ENCODE measurements at regions not wholly inside any gene's neighbourhood (a gene's known extent, or its start where the extent isn't known, plus 50 kb on each side); places are given as distances from the start of the nearest gene placed in this dataset.

DNA sequence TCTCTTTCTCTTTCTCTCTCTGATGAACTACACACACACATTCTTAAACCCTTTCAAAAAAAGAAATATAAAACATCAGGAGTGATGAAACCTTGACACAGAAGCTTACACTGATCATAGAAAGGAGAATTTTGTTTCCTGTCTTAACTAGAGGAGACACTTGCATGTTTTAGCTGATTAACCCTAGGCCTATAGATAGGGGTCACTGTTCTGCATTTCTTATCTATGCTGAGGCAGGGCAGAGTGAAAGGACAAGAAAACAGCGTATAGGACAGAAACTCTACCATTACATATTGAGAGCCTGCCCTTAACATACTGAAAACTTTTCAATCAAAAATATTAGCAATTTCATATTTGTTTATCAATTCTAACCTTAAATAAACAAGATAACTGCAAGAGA lies 680.6 kb upstream of the MBL2 start:
- no peaks in the 10 kb centered on the region for H3K36me3 ChIP-seq (ENCODE audit: control insufficient read depth in 2 of 2, extremely low read depth in 1 of 2, insufficient read depth in 2 of 2, low read length in 2 of 2)
- no peak overlapping the region for H2AFZ ChIP-seq (ENCODE audit: control insufficient read depth, low read length)
- H3K9me1 ChIP-seq (ENCODE audit: control insufficient read depth, extremely low read depth, insufficient read depth, low read length) = no peaks in the 10 kb centered on the region
- H3K4me3 ChIP-seq (ENCODE audit: control insufficient read depth in 2 of 3, extremely low read depth in 1 of 3, insufficient read depth in 2 of 3, low read depth in 1 of 3, low read length in 3 of 3) = no peak overlapping the region
- H3K9ac ChIP-seq (ENCODE audit: control insufficient read depth, extremely low read depth, insufficient read depth, low read length) = no peak overlapping the region
- DNase-seq (ENCODE audit: low read depth, low spot score) (no peak), FAIRE-seq (no peak)
- H3K9me3 ChIP-seq (ENCODE audit: control insufficient read depth, low read depth, low read length) = no peaks in the 10 kb centered on the region
- no peak overlapping the region for H3K4me2 ChIP-seq (ENCODE audit: control insufficient read depth, extremely low read depth, insufficient read depth, low read depth, low read length)
- H3K27me3 ChIP-seq (ENCODE audit: control insufficient read depth, extremely low read depth, insufficient read depth, low read length) = no peaks in the 10 kb centered on the region
- no peak for TF ChIP-seq EZH2 (IDR thresholded peaks at IDR 0.05; ENCODE audit: low read length)
- TF ChIP-seq, protein P1, sequence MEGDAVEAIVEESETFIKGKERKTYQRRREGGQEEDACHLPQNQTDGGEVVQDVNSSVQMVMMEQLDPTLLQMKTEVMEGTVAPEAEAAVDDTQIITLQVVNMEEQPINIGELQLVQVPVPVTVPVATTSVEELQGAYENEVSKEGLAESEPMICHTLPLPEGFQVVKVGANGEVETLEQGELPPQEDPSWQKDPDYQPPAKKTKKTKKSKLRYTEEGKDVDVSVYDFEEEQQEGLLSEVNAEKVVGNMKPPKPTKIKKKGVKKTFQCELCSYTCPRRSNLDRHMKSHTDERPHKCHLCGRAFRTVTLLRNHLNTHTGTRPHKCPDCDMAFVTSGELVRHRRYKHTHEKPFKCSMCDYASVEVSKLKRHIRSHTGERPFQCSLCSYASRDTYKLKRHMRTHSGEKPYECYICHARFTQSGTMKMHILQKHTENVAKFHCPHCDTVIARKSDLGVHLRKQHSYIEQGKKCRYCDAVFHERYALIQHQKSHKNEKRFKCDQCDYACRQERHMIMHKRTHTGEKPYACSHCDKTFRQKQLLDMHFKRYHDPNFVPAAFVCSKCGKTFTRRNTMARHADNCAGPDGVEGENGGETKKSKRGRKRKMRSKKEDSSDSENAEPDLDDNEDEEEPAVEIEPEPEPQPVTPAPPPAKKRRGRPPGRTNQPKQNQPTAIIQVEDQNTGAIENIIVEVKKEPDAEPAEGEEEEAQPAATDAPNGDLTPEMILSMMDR (optimal IDR thresholded peaks at IDR 0.05 in 1 of 3, IDR thresholded peaks at IDR 0.05 in 1 of 3, conservative IDR thresholded peaks at IDR 0.05 in 1 of 3; ENCODE audit: extremely low read depth in 1 of 3, insufficient read depth in 2 of 3, low read length in 3 of 3) = peak in 2 of 3 experiments; percentile 15 to 41
- no peaks in the 10 kb centered on the region for H3K79me2 ChIP-seq (ENCODE audit: control insufficient read depth, insufficient read depth, low read length)
- dilution Hi-C loops (cut with MboI; ENCODE audit: extremely low pct_ligation_motif_present, low sequenced_read_pairs) = no loop called here
- H4K20me1 ChIP-seq (ENCODE audit: control insufficient read depth, extremely low read depth, insufficient read depth, low read length) = no peaks in the 10 kb centered on the region
- no peaks in the 10 kb centered on the region for H3K4me1 ChIP-seq (ENCODE audit: control insufficient read depth, extremely low read depth, insufficient read depth, low read length)
- no peak overlapping the region for H3K27ac ChIP-seq (ENCODE audit: control insufficient read depth, insufficient read depth, low read length)

DNA sequence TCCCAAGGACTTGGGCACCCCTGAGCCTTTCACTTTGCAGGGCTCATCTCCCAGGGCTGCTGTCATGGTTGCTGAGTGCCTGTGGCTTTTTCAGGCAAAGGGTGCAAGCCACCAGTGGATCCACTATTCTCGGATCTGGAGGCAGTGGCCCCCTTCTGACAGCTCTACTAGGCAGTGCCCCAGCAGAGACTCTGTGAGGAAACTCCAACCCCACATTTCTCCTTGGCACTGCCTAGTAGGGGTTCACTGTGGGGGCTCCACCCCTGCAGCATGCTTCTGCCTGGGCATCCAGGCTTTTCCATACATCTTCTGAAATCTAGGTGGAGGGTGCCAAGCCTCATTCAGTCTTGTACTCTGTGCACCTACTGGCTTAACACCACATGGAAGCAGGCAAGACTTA lies 675.0 kb upstream of the MBL2 start:
- no peak for DNase-seq (ENCODE audit: low read depth, low spot score)
- Histone ChIP-seq H3K36me3 (ENCODE audit: control insufficient read depth in 2 of 2, extremely low read depth in 1 of 2, insufficient read depth in 2 of 2, low read length in 2 of 2) (no peaks in the 10 kb centered on the region), H3K9ac (ENCODE audit: control insufficient read depth, extremely low read depth, insufficient read depth, low read length) (no peak overlapping the region), H3K9me3 (ENCODE audit: control insufficient read depth, low read depth, low read length) (no peaks in the 10 kb centered on the region), H3K9me1 (ENCODE audit: control insufficient read depth, extremely low read depth, insufficient read depth, low read length) (no peaks in the 10 kb centered on the region), H3K27me3 (ENCODE audit: control insufficient read depth, extremely low read depth, insufficient read depth, low read length) (no peaks in the 10 kb centered on the region), H3K79me2 (ENCODE audit: control insufficient read depth, insufficient read depth, low read length) (no peaks in the 10 kb centered on the region), H4K20me1 (ENCODE audit: control insufficient read depth, extremely low read depth, insufficient read depth, low read length) (no peaks in the 10 kb centered on the region), H3K27ac (ENCODE audit: control insufficient read depth, insufficient read depth, low read length) (no peak overlapping the region), H3K4me1 (ENCODE audit: control insufficient read depth, extremely low read depth, insufficient read depth, low read length) (no peaks in the 10 kb centered on the region), H3K4me3 (ENCODE audit: control insufficient read depth in 2 of 3, extremely low read depth in 1 of 3, insufficient read depth in 2 of 3, low read depth in 1 of 3, low read length in 3 of 3) (no peak overlapping the region), H2AFZ (ENCODE audit: control insufficient read depth, low read length) (no peak overlapping the region), H3K4me2 (ENCODE audit: control insufficient read depth, extremely low read depth, insufficient read depth, low read depth, low read length) (no peak overlapping the region)
- FAIRE-seq = no peak
- no peak for TF ChIP-seq EZH2 (IDR thresholded peaks at IDR 0.05; ENCODE audit: low read length)
- TF ChIP-seq, protein P1 (optimal IDR thresholded peaks at IDR 0.05 in 1 of 3, IDR thresholded peaks at IDR 0.05 in 1 of 3, conservative IDR thresholded peaks at IDR 0.05 in 1 of 3; ENCODE audit: extremely low read depth in 1 of 3, insufficient read depth in 2 of 3, low read length in 3 of 3) = no peak
- dilution Hi-C loops (cut with MboI; ENCODE audit: extremely low pct_ligation_motif_present, low sequenced_read_pairs) = no loop called here
